ENCODE measurements at regions not wholly inside any gene's neighbourhood (a gene's known extent, or its start where the extent isn't known, plus 50 kb on each side); places are given as distances from the start of the nearest gene placed in this dataset.

GRCh38 chr4:31727030-31727429 is 1006.9 kb downstream of the PCDH7 start:
- intact Hi-C loops (cut with micrococcal nuclease) = no loop called here
- no peaks in the 10 kb centered on the region for H3K36me3 ChIP-seq (ENCODE audit: control insufficient read depth in 1 of 2, insufficient read depth in 2 of 2, low read length in 2 of 2)
- H3K79me2 ChIP-seq (ENCODE audit: insufficient read depth, low read length) = no peaks in the 10 kb centered on the region
- H3K9ac ChIP-seq (ENCODE audit: low read length) = no peak overlapping the region
- no peak overlapping the region for H3K4me2 ChIP-seq (ENCODE audit: low read length)
- BruUV-seq (replicated peaks) = no TSS peak
- POLR2A ChIA-PET = no interaction called here
- RAD21 ChIA-PET (ENCODE audit: low non-redundant PET in 1 of 2, low total read pairs in 2 of 2, uncharacterized antibody in 2 of 2, unreplicated experiment in 2 of 2) = no interaction called here
- H3K4me3 ChIP-seq (replicated peaks in 1 of 2; ENCODE audit: low read depth in 1 of 2, low read length in 2 of 2) = no peak overlapping the region
- ATAC-seq (no peak), DNase-seq (ENCODE audit: low read depth, low spot score) (no peak)
- no peaks in the 10 kb centered on the region for H3K27me3 ChIP-seq (ENCODE audit: insufficient read depth, low read length)
- H3K27ac ChIP-seq (ENCODE audit: low read depth, low read length) = no peak overlapping the region
- no peak overlapping the region for H2AFZ ChIP-seq (ENCODE audit: low read depth, low read length, poor library complexity, severe bottlenecking)
- no peaks in the 10 kb centered on the region for H4K20me1 ChIP-seq (ENCODE audit: insufficient read depth)
- TF ChIP-seq CTCF (IDR thresholded peaks at IDR 0.05 in 2 of 3, conservative IDR thresholded peaks at IDR 0.05 in 1 of 3; ENCODE audit: borderline replicate concordance in 1 of 3, insufficient read depth in 1 of 3, low read depth in 2 of 3, low read length in 2 of 3) = no peak
- TF ChIP-seq ATF3 (IDR thresholded peaks at IDR 0.05) = no peak
- TF ChIP-seq EZH2phosphoT487 (IDR thresholded peaks at IDR 0.05; ENCODE audit: borderline replicate concordance) = no peak
- TF ChIP-seq EZH2 (IDR thresholded peaks at IDR 0.05) = no peak
- no peak for TF ChIP-seq SIN3A (IDR thresholded peaks at IDR 0.05; ENCODE audit: low read depth)
- no peak for TF ChIP-seq POLR2A (IDR thresholded peaks at IDR 0.05; ENCODE audit: borderline replicate concordance, extremely low read depth, insufficient read depth, insufficient read length)
- no peak for TF ChIP-seq CEBPB (IDR thresholded peaks at IDR 0.05; ENCODE audit: low read depth)
- TF ChIP-seq EGR1 (IDR thresholded peaks at IDR 0.05; ENCODE audit: low read depth) = no peak
- TF ChIP-seq SRF (IDR thresholded peaks at IDR 0.05; ENCODE audit: low read depth) = no peak
- TF ChIP-seq SP1 (IDR thresholded peaks at IDR 0.05; ENCODE audit: low read depth) = no peak
- no peak for TF ChIP-seq CBX3 (IDR thresholded peaks at IDR 0.05; ENCODE audit: low read depth)
- no peak for TF ChIP-seq RAD21 (IDR thresholded peaks at IDR 0.05; ENCODE audit: low read depth)
- no peak for TF ChIP-seq TCF7L2 (IDR thresholded peaks at IDR 0.05; ENCODE audit: borderline replicate concordance, extremely low read depth, insufficient read depth, insufficient read length)
- no peak for TF ChIP-seq ZBTB33 (IDR thresholded peaks at IDR 0.05; ENCODE audit: extremely low read depth, insufficient replicate concordance, low read length)
- no peak for TF ChIP-seq JUND (IDR thresholded peaks at IDR 0.05)
- no peak for TF ChIP-seq POLR2AphosphoS5 (IDR thresholded peaks at IDR 0.05; ENCODE audit: low read depth, low read length)
- no peak for TF ChIP-seq YY1 (IDR thresholded peaks at IDR 0.05; ENCODE audit: extremely low read depth, insufficient replicate concordance, low read depth, low read length)
- TF ChIP-seq REST (IDR thresholded peaks at IDR 0.05; ENCODE audit: low read depth) = no peak
- TF ChIP-seq ZFX (IDR thresholded peaks at IDR 0.05) = no peak
- no peak for TF ChIP-seq MAX (IDR thresholded peaks at IDR 0.05)
- CTCF ChIA-PET = no interaction called here
- H3K4me1 ChIP-seq (ENCODE audit: control insufficient read depth in 1 of 2, insufficient read depth in 2 of 2, low read length in 2 of 2) = no peaks in the 10 kb centered on the region
- H3K9me3 ChIP-seq (ENCODE audit: control insufficient read depth in 1 of 2, insufficient read depth in 1 of 2, low read depth in 1 of 2, low read length in 2 of 2) = no peaks in the 10 kb centered on the region
- peaks cover 3% of the 10 kb centered on the region; the same call in 1 of the 2 replicates for H3K9me2 ChIP-seq (ENCODE audit: insufficient read depth)

Data from HCT116 (cell line).